ENCODE measurements at regions not wholly inside any gene's neighbourhood (a gene's known extent, or its start where the extent isn't known, plus 50 kb on each side); places are given as distances from the start of the nearest gene placed in this dataset.
A peak's percentile ranks its signal among the peaks of the same experiment; 100 is the strongest.

DNA sequence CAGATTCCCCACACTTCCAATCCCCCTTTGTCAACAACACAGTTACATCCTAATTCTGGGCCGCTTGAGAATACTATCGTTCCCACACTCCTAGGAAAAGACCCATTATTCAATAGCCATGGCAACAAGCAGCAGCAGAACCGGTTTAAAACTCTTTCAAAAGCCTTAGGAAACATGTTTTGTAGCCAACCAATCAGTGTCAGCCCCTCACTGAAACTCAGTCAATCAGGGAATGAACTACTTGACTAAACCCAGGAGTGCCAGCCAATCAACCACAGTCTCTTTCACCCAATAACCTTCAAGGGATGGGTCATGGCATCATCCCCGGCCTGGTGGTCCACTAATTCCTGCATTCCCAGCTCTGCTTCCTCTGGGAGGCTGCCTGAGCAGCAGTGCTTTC lies 204.8 kb upstream of the HS6ST1 start:
- H3K9me3 ChIP-seq = no peaks in the 10 kb centered on the region
- no peak overlapping the region for H3K4me3 ChIP-seq
- ATAC-seq (no peak), DNase-seq (peak in 1 of 4 donors; percentile 44)
- H3K4me1 ChIP-seq = peaks cover 0 to 13% of the 10 kb centered on the region in 2 donors
- no peaks in the 10 kb centered on the region for H3K36me3 ChIP-seq
- H3K27me3 ChIP-seq = no peaks in the 10 kb centered on the region
- TF ChIP-seq, protein P1, sequence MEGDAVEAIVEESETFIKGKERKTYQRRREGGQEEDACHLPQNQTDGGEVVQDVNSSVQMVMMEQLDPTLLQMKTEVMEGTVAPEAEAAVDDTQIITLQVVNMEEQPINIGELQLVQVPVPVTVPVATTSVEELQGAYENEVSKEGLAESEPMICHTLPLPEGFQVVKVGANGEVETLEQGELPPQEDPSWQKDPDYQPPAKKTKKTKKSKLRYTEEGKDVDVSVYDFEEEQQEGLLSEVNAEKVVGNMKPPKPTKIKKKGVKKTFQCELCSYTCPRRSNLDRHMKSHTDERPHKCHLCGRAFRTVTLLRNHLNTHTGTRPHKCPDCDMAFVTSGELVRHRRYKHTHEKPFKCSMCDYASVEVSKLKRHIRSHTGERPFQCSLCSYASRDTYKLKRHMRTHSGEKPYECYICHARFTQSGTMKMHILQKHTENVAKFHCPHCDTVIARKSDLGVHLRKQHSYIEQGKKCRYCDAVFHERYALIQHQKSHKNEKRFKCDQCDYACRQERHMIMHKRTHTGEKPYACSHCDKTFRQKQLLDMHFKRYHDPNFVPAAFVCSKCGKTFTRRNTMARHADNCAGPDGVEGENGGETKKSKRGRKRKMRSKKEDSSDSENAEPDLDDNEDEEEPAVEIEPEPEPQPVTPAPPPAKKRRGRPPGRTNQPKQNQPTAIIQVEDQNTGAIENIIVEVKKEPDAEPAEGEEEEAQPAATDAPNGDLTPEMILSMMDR (IDR thresholded peaks at IDR 0.05) = no peak
- intact Hi-C loops (cut with DNase I) = no loop called here
- no peak overlapping the region for H3K27ac ChIP-seq

- Histone ChIP-seq H3K27me3 (no peaks in the 10 kb centered on the region), H3K27ac (no peak overlapping the region), H3K4me3 (no peak overlapping the region), H3K9me3 (no peaks in the 10 kb centered on the region), H3K36me3 (no peaks in the 10 kb centered on the region), H3K4me1 (peaks cover 0 to 13% of the 10 kb centered on the region in 2 donors)
- TF ChIP-seq, protein P1 (IDR thresholded peaks at IDR 0.05) = no peak
- intact Hi-C loops (cut with DNase I) = no loop called here
- DNase-seq = no peak
- no peak for ATAC-seq
Measured at GRCh38 chr2:128524183-128524582, 205.5 kb upstream of the HS6ST1 start.

DNA sequence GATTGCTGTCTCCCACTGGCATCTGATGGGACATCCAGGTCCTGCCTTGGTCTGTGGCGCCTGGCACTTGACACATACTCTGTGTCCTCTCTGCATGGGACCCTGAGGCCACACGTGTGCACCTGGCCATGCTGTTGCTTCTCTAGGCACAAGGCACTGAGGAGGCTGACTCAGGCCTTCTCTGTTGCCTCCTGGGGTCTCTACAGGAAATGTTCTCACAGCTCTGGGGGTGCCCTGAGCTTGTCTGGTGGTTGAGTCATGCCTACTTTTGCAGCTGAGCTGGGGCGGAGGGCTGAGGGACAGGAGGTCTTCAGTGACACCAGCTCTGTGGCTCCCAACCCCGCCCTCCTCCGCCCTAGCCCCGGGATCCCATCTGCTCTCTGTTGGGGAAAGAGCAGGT lies 207.0 kb upstream of the HS6ST1 start:
- intact Hi-C loops (cut with DNase I) = no loop called here
- no peak overlapping the region for H3K4me3 ChIP-seq
- DNase-seq (no peak), ATAC-seq (no peak)
- H3K27ac ChIP-seq = no peak overlapping the region
- H3K9me3 ChIP-seq = no peaks in the 10 kb centered on the region
- H3K36me3 ChIP-seq = no peaks in the 10 kb centered on the region
- TF ChIP-seq, protein P1 (IDR thresholded peaks at IDR 0.05) = no peak
- H3K4me1 ChIP-seq = peaks cover 0 to 5% of the 10 kb centered on the region in 2 donors
- no peaks in the 10 kb centered on the region for H3K27me3 ChIP-seq

DNA sequence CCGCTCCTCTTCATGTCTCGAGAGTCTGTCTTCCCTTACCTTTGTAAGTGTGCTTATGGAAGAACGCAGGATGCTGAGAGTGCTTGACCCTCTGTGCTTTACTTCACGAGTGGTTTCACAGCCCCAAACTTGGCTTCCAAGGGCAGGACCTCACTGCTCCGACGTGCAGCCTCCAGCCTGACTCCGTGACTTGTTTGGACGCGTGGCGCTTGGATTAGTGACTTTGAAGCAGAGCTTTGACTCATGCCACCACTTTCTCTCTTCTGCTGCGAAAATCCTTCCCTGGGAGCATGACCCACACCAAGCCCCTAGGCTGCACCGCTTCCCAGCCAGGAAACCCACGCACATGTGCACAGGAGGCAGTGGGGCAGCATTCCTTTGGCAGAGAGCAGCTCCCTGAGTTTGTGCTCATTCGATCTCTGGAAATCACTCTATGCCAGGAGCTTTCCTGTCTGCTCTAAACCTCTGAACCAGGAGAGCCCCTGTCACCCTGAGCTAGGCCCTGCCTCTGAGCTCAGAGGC lies 207.8 kb upstream of the HS6ST1 start:
- H3K36me3 ChIP-seq = no peaks in the 10 kb centered on the region
- no peak for ATAC-seq
- TF ChIP-seq, protein P1 (IDR thresholded peaks at IDR 0.05) = no peak
- H3K4me1 ChIP-seq = no peaks in the 10 kb centered on the region
- intact Hi-C loops (cut with DNase I) = no loop called here
- H3K27me3 ChIP-seq = no peaks in the 10 kb centered on the region
- no peak overlapping the region for H3K27ac ChIP-seq
- H3K9me3 ChIP-seq = no peaks in the 10 kb centered on the region
- DNase-seq = no peak
- H3K4me3 ChIP-seq = no peak overlapping the region

DNA sequence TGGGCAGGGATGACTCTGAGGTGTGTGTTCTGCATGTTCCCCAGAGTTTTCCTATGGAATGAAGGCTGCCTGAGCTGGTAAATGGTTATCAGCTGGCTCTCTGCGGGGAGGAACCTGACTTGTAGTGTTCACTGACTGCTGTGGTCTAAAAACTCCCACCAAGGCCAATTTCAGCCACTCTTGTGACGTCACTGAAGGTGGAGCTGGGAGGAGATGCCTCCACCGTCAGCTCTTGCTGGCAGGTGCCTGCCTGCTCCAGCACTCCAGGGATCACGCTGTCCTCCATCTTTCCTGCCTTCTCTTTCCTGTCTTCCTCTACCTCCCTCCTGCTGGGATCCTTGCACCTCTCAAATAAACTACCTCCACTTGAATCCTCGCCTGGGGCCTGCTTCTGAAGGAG lies 209.5 kb upstream of the HS6ST1 start:
- DNase-seq (no peak), ATAC-seq (no peak)
- TF ChIP-seq, protein P1 (IDR thresholded peaks at IDR 0.05) = no peak
- Histone ChIP-seq H3K27ac (no peak overlapping the region), H3K4me3 (no peak overlapping the region), H3K36me3 (no peaks in the 10 kb centered on the region), H3K4me1 (no peaks in the 10 kb centered on the region), H3K27me3 (no peaks in the 10 kb centered on the region), H3K9me3 (no peaks in the 10 kb centered on the region)
- intact Hi-C loops (cut with DNase I) = no loop called here
